Ishikawa (cell line): ENCODE measurements at regions not wholly inside any gene's neighbourhood (a gene's known extent, or its start where the extent isn't known, plus 50 kb on each side); places are given as distances from the start of the nearest gene placed in this dataset.

Experiments
- CEBPB ChIP-seq: IDR thresholded peaks from 2 replicates; pipeline ENCODE4 v1.6.1; 2012
- CREB1 ChIP-seq: IDR thresholded peaks from 2 replicates; pipeline ENCODE4 v1.6.1; 2012; ENCODE audit warnings: low read depth
- EGR1 ChIP-seq: IDR thresholded peaks from 2 replicates; pipeline ENCODE4 v1.6.1; 2012
- EP300 ChIP-seq: IDR thresholded peaks from 2 replicates; pipeline ENCODE4 v1.6.1; 2012; ENCODE audit warnings: borderline replicate concordance
- FOXM1 ChIP-seq: IDR thresholded peaks from 2 replicates; pipeline ENCODE4 v1.6.1; 2012; ENCODE audit warnings: low read depth, borderline replicate concordance
- NFIC ChIP-seq: IDR thresholded peaks from 2 replicates; pipeline ENCODE4 v1.6.1; 2012
- RAD21 ChIP-seq: IDR thresholded peaks from 2 replicates; pipeline ENCODE4 v1.6.1; 2012; ENCODE audit warnings: low read depth
- TAF1 ChIP-seq: IDR thresholded peaks from 2 replicates; pipeline ENCODE4 v1.6.1; 2012; ENCODE audit warnings: low read depth, mild to moderate bottlenecking
- TCF12 ChIP-seq: IDR thresholded peaks from 2 replicates; pipeline ENCODE4 v1.6.1; 2012; ENCODE audit warnings: low read depth
- TEAD4 ChIP-seq: IDR thresholded peaks from 2 replicates; pipeline ENCODE4 v1.6.1; 2012
- YY1 ChIP-seq: IDR thresholded peaks from 2 replicates; pipeline ENCODE4 v1.6.1; 2012; ENCODE audit warnings: low read depth
- ZBTB7A ChIP-seq: IDR thresholded peaks from 2 replicates; pipeline ENCODE4 v1.6.1; 2012; ENCODE audit warnings: low read depth
- TF ChIP-seq, protein P1 (sequence below): IDR thresholded peaks from 2 replicates; pipeline ENCODE4 v1.6.1; 2012
- TF ChIP-seq, protein P2 (sequence below): IDR thresholded peaks from 2 replicates; pipeline ENCODE4 v1.6.1; 2012; ENCODE audit warnings: low read depth, mild to moderate bottlenecking
- TF ChIP-seq, protein P3 (sequence below): IDR thresholded peaks from 2 replicates; pipeline ENCODE4 v1.6.1; 2012

DNA sequence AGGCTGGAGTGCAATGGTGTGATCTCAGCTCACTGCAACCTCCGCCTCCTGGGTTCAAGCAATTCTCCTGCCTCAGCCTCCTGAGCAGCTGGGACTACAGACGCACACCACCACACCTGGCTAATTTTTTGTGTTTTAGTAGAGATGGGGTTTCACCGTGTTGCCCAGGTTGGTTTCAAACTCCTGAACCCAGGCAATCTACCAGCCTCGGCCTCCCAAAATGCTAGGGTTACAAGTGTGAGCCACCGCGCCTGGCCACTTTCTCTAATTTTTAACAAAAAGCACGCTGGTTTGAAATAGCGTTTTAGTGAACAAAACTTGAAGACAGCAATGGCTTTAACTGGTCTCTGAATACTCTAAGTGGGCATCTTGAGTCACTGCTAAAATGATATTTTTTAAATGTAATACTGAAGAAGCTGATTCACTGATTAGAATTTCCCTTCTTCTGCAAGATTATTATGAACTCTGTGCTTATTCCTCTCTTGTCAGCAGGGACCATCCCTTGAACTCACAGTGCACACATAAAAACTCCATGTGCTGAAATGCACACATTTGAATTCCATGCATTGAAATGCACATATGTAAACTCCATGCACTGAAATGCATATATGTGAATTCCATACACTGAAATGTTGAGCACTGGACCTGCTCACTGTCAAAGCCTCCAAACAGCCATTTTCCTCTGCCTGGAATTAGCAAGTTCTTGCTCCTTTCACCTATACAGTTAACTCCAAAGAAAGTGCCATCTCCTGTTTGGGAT, 1411.5 kb upstream of the ACVR2A start:
- no peak for TF ChIP-seq NFIC
- TF ChIP-seq, protein P1, sequence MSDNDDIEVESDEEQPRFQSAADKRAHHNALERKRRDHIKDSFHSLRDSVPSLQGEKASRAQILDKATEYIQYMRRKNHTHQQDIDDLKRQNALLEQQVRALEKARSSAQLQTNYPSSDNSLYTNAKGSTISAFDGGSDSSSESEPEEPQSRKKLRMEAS = no peak
- no peak for TF ChIP-seq FOXM1
- TF ChIP-seq TEAD4 = no peak
- TF ChIP-seq YY1 = no peak
- TF ChIP-seq RAD21 = no peak
- no peak for TF ChIP-seq TAF1
- TF ChIP-seq TCF12 = no peak
- TF ChIP-seq, protein P2, sequence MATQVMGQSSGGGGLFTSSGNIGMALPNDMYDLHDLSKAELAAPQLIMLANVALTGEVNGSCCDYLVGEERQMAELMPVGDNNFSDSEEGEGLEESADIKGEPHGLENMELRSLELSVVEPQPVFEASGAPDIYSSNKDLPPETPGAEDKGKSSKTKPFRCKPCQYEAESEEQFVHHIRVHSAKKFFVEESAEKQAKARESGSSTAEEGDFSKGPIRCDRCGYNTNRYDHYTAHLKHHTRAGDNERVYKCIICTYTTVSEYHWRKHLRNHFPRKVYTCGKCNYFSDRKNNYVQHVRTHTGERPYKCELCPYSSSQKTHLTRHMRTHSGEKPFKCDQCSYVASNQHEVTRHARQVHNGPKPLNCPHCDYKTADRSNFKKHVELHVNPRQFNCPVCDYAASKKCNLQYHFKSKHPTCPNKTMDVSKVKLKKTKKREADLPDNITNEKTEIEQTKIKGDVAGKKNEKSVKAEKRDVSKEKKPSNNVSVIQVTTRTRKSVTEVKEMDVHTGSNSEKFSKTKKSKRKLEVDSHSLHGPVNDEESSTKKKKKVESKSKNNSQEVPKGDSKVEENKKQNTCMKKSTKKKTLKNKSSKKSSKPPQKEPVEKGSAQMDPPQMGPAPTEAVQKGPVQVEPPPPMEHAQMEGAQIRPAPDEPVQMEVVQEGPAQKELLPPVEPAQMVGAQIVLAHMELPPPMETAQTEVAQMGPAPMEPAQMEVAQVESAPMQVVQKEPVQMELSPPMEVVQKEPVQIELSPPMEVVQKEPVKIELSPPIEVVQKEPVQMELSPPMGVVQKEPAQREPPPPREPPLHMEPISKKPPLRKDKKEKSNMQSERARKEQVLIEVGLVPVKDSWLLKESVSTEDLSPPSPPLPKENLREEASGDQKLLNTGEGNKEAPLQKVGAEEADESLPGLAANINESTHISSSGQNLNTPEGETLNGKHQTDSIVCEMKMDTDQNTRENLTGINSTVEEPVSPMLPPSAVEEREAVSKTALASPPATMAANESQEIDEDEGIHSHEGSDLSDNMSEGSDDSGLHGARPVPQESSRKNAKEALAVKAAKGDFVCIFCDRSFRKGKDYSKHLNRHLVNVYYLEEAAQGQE = no peak
- no peak for TF ChIP-seq EGR1
- TF ChIP-seq, protein P3, sequence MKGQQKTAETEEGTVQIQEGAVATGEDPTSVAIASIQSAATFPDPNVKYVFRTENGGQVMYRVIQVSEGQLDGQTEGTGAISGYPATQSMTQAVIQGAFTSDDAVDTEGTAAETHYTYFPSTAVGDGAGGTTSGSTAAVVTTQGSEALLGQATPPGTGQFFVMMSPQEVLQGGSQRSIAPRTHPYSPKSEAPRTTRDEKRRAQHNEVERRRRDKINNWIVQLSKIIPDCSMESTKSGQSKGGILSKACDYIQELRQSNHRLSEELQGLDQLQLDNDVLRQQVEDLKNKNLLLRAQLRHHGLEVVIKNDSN = no peak
- TF ChIP-seq CEBPB = no peak
- no peak for TF ChIP-seq CREB1
- no peak for TF ChIP-seq EP300
- no peak for TF ChIP-seq ZBTB7A

DNA sequence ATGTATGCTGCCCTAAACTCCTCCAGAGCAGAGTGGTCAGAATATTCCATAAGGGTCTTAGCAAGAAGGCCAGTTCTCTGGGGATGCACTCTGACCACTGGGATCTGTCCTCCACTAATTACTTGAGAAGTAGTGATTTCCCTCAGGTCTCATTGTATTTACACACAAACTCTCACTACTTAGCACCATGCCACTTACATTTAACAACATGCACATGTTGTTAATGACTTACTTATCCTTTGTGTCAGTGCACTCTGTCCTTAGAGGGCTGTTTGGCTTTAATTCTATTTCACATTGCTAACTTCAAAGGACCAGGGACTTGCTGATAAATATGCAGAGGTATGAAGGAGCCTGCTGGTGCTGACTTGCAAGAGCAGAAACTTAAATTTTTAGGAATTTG, 1415.5 kb upstream of the ACVR2A start:
- TF ChIP-seq TAF1 (no peak), YY1 (no peak), EP300 (no peak), FOXM1 (no peak), TCF12 (no peak), RAD21 (no peak), CREB1 (no peak), NFIC (no peak), EGR1 (no peak), CEBPB (no peak)
- TF ChIP-seq, protein P1 = no peak
- TF ChIP-seq, protein P3 = no peak

DNA sequence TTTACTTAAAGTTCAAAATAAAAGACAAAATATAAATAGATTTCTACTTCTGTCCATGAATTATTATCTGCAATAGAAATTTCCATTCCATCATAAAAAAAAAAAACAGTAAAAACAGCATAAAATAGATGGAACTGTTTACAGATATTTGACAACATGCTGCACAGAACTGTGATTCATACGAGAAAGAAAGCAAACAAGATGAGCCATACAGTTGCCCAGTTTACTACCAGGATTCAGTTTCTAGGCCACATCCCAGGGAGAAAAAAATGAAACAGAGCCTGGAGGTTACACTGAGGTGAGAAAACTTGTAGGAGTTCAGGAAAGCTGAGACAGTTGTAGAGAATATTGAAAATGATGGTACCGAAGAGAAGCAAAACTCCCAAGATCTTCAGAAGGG, 1426.9 kb upstream of the ACVR2A start:
- TF ChIP-seq YY1 = no peak
- no peak for TF ChIP-seq EGR1

DNA sequence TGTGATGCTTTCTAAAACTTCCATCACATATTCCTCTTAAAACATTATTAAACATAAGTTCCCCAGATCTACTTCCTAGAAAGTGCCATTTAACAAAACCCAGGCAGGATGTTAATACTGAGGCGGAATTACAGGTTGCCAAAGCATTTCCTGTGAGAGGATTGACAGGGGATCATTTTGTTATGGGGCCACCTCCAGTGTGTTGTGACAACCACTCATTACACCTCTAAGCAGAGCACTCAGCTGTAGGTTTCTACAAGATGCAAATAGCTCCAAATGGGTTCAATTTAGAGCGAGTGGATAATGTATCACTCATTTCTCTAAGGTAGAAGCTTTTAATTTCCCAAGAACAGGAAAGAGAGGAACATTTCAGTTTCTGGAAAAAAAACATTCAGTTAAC, 1429.5 kb upstream of the ACVR2A start:
- TF ChIP-seq NFIC = no peak
- TF ChIP-seq CREB1 = no peak
- TF ChIP-seq ZBTB7A = no peak
- no peak for TF ChIP-seq YY1
- no peak for TF ChIP-seq RAD21
- TF ChIP-seq, protein P3 = no peak
- no peak for TF ChIP-seq FOXM1
- TF ChIP-seq, protein P1 = no peak

DNA sequence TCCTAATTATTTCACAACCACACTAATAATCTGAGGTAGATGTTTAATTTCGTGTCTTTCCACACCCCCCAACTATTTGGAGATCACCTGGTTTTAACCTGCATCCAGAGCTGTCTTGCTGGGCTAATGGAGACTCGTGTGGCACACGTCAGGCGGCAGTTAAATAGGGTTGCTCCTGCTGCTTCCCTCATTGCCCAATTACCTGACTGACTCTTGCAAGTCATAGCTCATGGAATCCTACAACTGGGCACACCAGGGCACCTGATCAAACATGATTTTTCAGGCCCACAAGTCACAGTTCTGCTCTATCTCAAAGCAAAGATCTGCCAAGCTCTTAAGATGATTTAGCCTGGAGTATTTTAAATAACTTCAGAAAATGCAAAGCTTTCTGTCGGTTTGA, 1430.4 kb upstream of the ACVR2A start:
- TF ChIP-seq, protein P2 = no peak
- TF ChIP-seq FOXM1 (no peak), EP300 (no peak), CREB1 (no peak), NFIC (no peak), EGR1 (no peak)
- TF ChIP-seq, protein P1 = no peak
- TF ChIP-seq, protein P3 = no peak
